HCT116 (cell line): ENCODE measurements at regions not wholly inside any gene's neighbourhood (a gene's known extent, or its start where the extent isn't known, plus 50 kb on each side); places are given as distances from the start of the nearest gene placed in this dataset.

Source experiments
- ATAC-seq: fragments of 200-7000 bp; cut with Tn5 transposase; 2 replicates; pipeline ENCODE4 v1.9.1; 2020; ENCODE audit warnings: mild to moderate bottlenecking, moderate library complexity
- BruUV-seq: library from RNA; stranded (reverse); fragments of 400-500 nt; replicated peaks from 2 replicates; lab custom pipeline; 2021; lab: Mats Ljungman, UMichigan
- CTCF ChIA-PET: fragments of 300-600 bp; sonication (Branson Sonifier 250); formaldehyde crosslinking; loops from one replicate; lab custom pipeline; 2021; ENCODE audit warnings: antibody characterized with exemption; lab: Charles Lee
- POLR2A ChIA-PET: fragments of 300-600, 350-600 bp; sonication (Branson Sonifier 250); formaldehyde crosslinking; loops from one replicate; lab custom pipeline; 2021; ENCODE audit warnings: antibody characterized with exemption; lab: Charles Lee
- RAD21 ChIA-PET, 2 experiments: fragments of 300-600 bp; sonication (Branson Sonifier 250); formaldehyde crosslinking; loops; one replicate each; lab custom pipeline; 2023; ENCODE audit warnings: low total read pairs in 2 of 2; ENCODE audit not compliant: uncharacterized antibody in 2 of 2, unreplicated experiment in 2 of 2, low non-redundant PET in 1 of 2; lab: Charles Lee
- DNase-seq: peaks from one replicate; pipeline ENCODE4 v3.0.0-alpha.2; 2010; ENCODE audit warnings: low read depth, low spot score
- H2AFZ ChIP-seq: fragments of 200-600 bp; shearing (Covaris generic), sonication (generic); 2 replicates; pipeline ENCODE4 v1.6.1; 2017; ENCODE audit warnings: low read depth, mixed run types, mixed read lengths, antibody characterized with exemption, low read length; ENCODE audit not compliant: poor library complexity, severe bottlenecking
- H3K27ac ChIP-seq: 2 replicates; pipeline ENCODE4 v1.5.1; 2012; ENCODE audit warnings: low read depth, low read length
- H3K27me3 ChIP-seq: fragments of 200-600 bp; sonication (generic); 2 replicates; pipeline ENCODE4 v1.6.1; 2016; ENCODE audit warnings: mixed run types, low read length, mixed read lengths; ENCODE audit not compliant: insufficient read depth
- H3K36me3 ChIP-seq, 2 experiments: fragments of 200-500 bp in 1 of 2; fragments of 200-600 bp in 1 of 2; sonication (Bioruptor generic) in 1 of 2; sonication (generic) in 1 of 2; 2 replicates each; pipeline versions ENCODE4 v1.5.1 to v1.6.1; 2014 to 2016; ENCODE audit warnings: low read length in 2 of 2, inconsistent platforms in 1 of 2, mixed read lengths in 1 of 2, mixed run types in 1 of 2; ENCODE audit not compliant: insufficient read depth in 2 of 2, control insufficient read depth in 1 of 2
- H3K4me1 ChIP-seq, 2 experiments: fragments of 200-600 bp in 1 of 2; sonication (generic) in 1 of 2; 2 replicates each; pipeline versions ENCODE4 v1.5.1 to v1.6.1; 2012 to 2017; ENCODE audit warnings: low read length in 2 of 2, inconsistent platforms in 1 of 2, mild to moderate bottlenecking in 1 of 2, mixed read lengths in 1 of 2, mixed run types in 1 of 2, moderate library complexity in 1 of 2; ENCODE audit not compliant: insufficient read depth in 2 of 2, control insufficient read depth in 1 of 2
- H3K4me2 ChIP-seq: fragments of 200-600 bp; sonication (generic); 2 replicates; pipeline ENCODE4 v1.6.1; 2017; ENCODE audit warnings: mixed run types, low read length, mixed read lengths
- H3K4me3 ChIP-seq, 2 experiments: fragments of 200-600 bp in 1 of 2; sonication (generic) in 1 of 2; replicated peaks in 1 of 2; 2 replicates each; pipeline ENCODE4 v1.5.1; 2011 to 2016; ENCODE audit warnings: low read length in 2 of 2, control low read depth in 1 of 2, low read depth in 1 of 2, mild to moderate bottlenecking in 1 of 2, mixed read lengths in 1 of 2, mixed run types in 1 of 2
- H3K79me2 ChIP-seq: fragments of 200-600 bp; sonication (generic); 2 replicates; pipeline ENCODE4 v1.6.1; 2017; ENCODE audit warnings: mild to moderate bottlenecking, mixed run types, low read length, moderate library complexity, mixed read lengths; ENCODE audit not compliant: insufficient read depth
- H3K9ac ChIP-seq: fragments of 200-600 bp; sonication (generic); 2 replicates; pipeline ENCODE4 v1.6.1; 2016; ENCODE audit warnings: low read length, mixed read lengths
- H3K9me2 ChIP-seq: fragments of 200-600 bp; sonication (generic), shearing (Covaris generic); 2 replicates; pipeline ENCODE4 v1.6.1; 2017; ENCODE audit warnings: mixed run types, mild to moderate bottlenecking, moderate library complexity; ENCODE audit not compliant: insufficient read depth
- H3K9me3 ChIP-seq, 2 experiments: fragments of 200-500 bp in 1 of 2; fragments of 200-600 bp in 1 of 2; sonication (Bioruptor generic) in 1 of 2; sonication (generic) in 1 of 2; 2 replicates each; pipeline ENCODE4 v1.6.1; 2014 to 2017; ENCODE audit warnings: low read length in 2 of 2, mixed read lengths in 2 of 2, inconsistent platforms in 1 of 2, low read depth in 1 of 2, mild to moderate bottlenecking in 1 of 2, mixed run types in 1 of 2, moderate library complexity in 1 of 2; ENCODE audit not compliant: control insufficient read depth in 1 of 2, insufficient read depth in 1 of 2
- H4K20me1 ChIP-seq: fragments of 200-600 bp; sonication (generic), shearing (Covaris generic); 2 replicates; pipeline ENCODE4 v1.6.1; 2017; ENCODE audit warnings: mixed run types, mild to moderate bottlenecking, moderate library complexity; ENCODE audit not compliant: insufficient read depth
- ELF1 ChIP-seq: IDR thresholded peaks from 2 replicates; pipeline ENCODE4 v1.6.1; 2012; ENCODE audit warnings: low read depth, borderline replicate concordance
- EZH2 ChIP-seq: fragments of 200-600 bp; sonication (generic); IDR thresholded peaks from 2 replicates; pipeline ENCODE4 v1.6.1; 2017; ENCODE audit warnings: antibody characterized with exemption, mixed run types
- EZH2phosphoT487 ChIP-seq: fragments of 200-600 bp; IDR thresholded peaks from 2 replicates; pipeline ENCODE4 v1.6.1; 2018; ENCODE audit warnings: antibody characterized with exemption, borderline replicate concordance
- FOSL1 ChIP-seq: IDR thresholded peaks from 2 replicates; pipeline ENCODE4 v1.6.1; 2012; ENCODE audit warnings: low read depth
- MAX ChIP-seq: IDR thresholded peaks from 2 replicates; pipeline ENCODE4 v1.6.1; 2012
- POLR2AphosphoS5 ChIP-seq: IDR thresholded peaks from 2 replicates; pipeline ENCODE4 v1.6.1; 2011; ENCODE audit warnings: mild to moderate bottlenecking, low read depth, low read length, moderate library complexity
- RAD21 ChIP-seq: IDR thresholded peaks from 2 replicates; pipeline ENCODE4 v1.6.1; 2012; ENCODE audit warnings: low read depth, mild to moderate bottlenecking
- TCF7L2 ChIP-seq: IDR thresholded peaks from 2 replicates; pipeline ENCODE4 v1.7.0; 2011; ENCODE audit warnings: borderline replicate concordance, inconsistent platforms; ENCODE audit not compliant: insufficient read depth, insufficient read length; ENCODE audit errors: extremely low read depth
- YY1 ChIP-seq: IDR thresholded peaks from 2 replicates; pipeline ENCODE4 v1.6.1; 2011; ENCODE audit warnings: low read length, low read depth, moderate library complexity, mild to moderate bottlenecking; ENCODE audit not compliant: insufficient replicate concordance; ENCODE audit errors: extremely low read depth
- ZFX ChIP-seq: fragments of 450-650 bp; IDR thresholded peaks from 2 replicates; pipeline ENCODE4 v1.6.1; 2017
- intact Hi-C: fragments of 100-400 bp; cut with micrococcal nuclease; formaldehyde crosslinking; loops from 2 replicates; pipeline ENCODE4 v1.10.0; 2022
- TF ChIP-seq, protein P1 (sequence below), 3 experiments: fragments of 200-600 bp in 1 of 3; sonication (generic) in 1 of 3; IDR thresholded peaks in 2 of 3; conservative IDR thresholded peaks in 1 of 3; 2 replicates each; pipeline ENCODE4 v1.5.1; 2012 to 2017; ENCODE audit warnings: low read depth in 2 of 3, low read length in 2 of 3, antibody characterized with exemption in 1 of 3, borderline replicate concordance in 1 of 3, control low read depth in 1 of 3, mild to moderate bottlenecking in 1 of 3, mixed read lengths in 1 of 3, mixed run types in 1 of 3, moderate library complexity in 1 of 3; ENCODE audit not compliant: insufficient read depth in 1 of 3
- TF ChIP-seq, protein P2 (sequence below): IDR thresholded peaks from 2 replicates; pipeline ENCODE4 v1.6.1; 2012; ENCODE audit warnings: low read depth

DNA sequence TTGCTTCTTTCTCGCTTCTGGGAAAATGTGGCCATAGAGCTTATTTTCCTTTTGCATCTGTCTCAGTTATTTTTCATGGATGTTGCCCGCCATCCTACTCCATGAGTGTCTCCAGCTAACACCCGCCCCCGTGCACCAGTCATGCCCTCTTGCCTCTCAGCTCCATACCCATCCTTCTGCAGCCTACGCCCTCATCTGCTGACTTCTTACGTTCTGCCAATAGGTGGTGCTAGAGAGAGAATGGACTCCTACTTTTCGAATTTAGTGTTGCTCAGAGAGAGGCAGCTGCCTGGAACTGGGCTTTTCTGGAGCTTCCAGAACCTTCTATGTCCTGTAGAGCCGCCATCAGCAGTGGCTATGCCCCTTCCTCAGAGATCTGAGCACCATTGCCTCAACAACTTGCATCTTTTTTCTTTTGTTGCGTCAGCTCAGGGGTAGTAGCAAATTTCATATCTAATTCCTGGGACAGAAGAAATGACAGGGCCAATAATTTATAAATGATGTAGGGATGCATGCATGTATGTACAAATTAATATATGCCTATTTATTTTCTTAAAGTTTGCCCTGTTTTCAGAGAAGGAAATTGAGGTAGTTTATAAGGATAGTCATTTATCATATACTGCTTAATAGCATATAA, 119.7 kb upstream of the MYOCD start:
- Histone ChIP-seq H3K4me2 (no peak overlapping the region), H3K36me3 (no peaks in the 10 kb centered on the region), H3K27ac (no peak overlapping the region), H3K4me3 (no peak overlapping the region), H3K79me2 (no peaks in the 10 kb centered on the region), H3K27me3 (peaks cover 17% of the 10 kb centered on the region; the same call in 1 of the 2 replicates), H4K20me1 (no peaks in the 10 kb centered on the region), H3K9me2 (no peaks in the 10 kb centered on the region), H3K9ac (no peak overlapping the region), H3K9me3 (no peaks in the 10 kb centered on the region), H2AFZ (no peak overlapping the region), H3K4me1 (no peaks in the 10 kb centered on the region)
- intact Hi-C loops = loop anchor here (1.0 kb wide), 1 partner anchor 196 kb away; no protein-coding TSS in a partner anchor
- BruUV-seq = no TSS peak
- RAD21 ChIA-PET = interaction anchor here in 1 of 2 experiments (0.6 kb wide), 1 partner anchor 19 kb away, joined by 5 read pairs; no protein-coding TSS in a partner anchor
- CTCF ChIA-PET = interaction anchor here (0.6 to 2.5 kb wide), 26 partner anchors 9 to 472 kb away, joined by 3 to 27 read pairs (median 4); partner anchors contain the start of gene ELAC2
- DNase-seq = peak; percentile 38
- TF ChIP-seq, protein P1, sequence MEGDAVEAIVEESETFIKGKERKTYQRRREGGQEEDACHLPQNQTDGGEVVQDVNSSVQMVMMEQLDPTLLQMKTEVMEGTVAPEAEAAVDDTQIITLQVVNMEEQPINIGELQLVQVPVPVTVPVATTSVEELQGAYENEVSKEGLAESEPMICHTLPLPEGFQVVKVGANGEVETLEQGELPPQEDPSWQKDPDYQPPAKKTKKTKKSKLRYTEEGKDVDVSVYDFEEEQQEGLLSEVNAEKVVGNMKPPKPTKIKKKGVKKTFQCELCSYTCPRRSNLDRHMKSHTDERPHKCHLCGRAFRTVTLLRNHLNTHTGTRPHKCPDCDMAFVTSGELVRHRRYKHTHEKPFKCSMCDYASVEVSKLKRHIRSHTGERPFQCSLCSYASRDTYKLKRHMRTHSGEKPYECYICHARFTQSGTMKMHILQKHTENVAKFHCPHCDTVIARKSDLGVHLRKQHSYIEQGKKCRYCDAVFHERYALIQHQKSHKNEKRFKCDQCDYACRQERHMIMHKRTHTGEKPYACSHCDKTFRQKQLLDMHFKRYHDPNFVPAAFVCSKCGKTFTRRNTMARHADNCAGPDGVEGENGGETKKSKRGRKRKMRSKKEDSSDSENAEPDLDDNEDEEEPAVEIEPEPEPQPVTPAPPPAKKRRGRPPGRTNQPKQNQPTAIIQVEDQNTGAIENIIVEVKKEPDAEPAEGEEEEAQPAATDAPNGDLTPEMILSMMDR (IDR thresholded peaks at IDR 0.05 in 2 of 3, conservative IDR thresholded peaks at IDR 0.05 in 1 of 3; ENCODE audit: borderline replicate concordance in 1 of 3, insufficient read depth in 1 of 3, low read depth in 2 of 3, low read length in 2 of 3) = peak; percentile 34 to 81 (median 74); a peak in 5 of 6 replicates
- no peak for TF ChIP-seq TCF7L2
- TF ChIP-seq YY1 = no peak
- TF ChIP-seq ELF1 = no peak
- TF ChIP-seq EZH2phosphoT487 = no peak
- peak; percentile 35 for TF ChIP-seq RAD21
- TF ChIP-seq POLR2AphosphoS5 = no peak
- TF ChIP-seq, protein P2, sequence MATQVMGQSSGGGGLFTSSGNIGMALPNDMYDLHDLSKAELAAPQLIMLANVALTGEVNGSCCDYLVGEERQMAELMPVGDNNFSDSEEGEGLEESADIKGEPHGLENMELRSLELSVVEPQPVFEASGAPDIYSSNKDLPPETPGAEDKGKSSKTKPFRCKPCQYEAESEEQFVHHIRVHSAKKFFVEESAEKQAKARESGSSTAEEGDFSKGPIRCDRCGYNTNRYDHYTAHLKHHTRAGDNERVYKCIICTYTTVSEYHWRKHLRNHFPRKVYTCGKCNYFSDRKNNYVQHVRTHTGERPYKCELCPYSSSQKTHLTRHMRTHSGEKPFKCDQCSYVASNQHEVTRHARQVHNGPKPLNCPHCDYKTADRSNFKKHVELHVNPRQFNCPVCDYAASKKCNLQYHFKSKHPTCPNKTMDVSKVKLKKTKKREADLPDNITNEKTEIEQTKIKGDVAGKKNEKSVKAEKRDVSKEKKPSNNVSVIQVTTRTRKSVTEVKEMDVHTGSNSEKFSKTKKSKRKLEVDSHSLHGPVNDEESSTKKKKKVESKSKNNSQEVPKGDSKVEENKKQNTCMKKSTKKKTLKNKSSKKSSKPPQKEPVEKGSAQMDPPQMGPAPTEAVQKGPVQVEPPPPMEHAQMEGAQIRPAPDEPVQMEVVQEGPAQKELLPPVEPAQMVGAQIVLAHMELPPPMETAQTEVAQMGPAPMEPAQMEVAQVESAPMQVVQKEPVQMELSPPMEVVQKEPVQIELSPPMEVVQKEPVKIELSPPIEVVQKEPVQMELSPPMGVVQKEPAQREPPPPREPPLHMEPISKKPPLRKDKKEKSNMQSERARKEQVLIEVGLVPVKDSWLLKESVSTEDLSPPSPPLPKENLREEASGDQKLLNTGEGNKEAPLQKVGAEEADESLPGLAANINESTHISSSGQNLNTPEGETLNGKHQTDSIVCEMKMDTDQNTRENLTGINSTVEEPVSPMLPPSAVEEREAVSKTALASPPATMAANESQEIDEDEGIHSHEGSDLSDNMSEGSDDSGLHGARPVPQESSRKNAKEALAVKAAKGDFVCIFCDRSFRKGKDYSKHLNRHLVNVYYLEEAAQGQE = no peak
- no peak for TF ChIP-seq MAX
- TF ChIP-seq EZH2 = no peak
- no peak for TF ChIP-seq ZFX
- TF ChIP-seq FOSL1 = no peak
- ATAC-seq = peak; percentile 91
- POLR2A ChIA-PET = no interaction called here
